ENCODE measurements at regions not wholly inside any gene's neighbourhood (a gene's known extent, or its start where the extent isn't known, plus 50 kb on each side); places are given as distances from the start of the nearest gene placed in this dataset.

- TF ChIP-seq TARDBP (IDR thresholded peaks at IDR 0.05), result no peak
- TF ChIP-seq ZNF384 (IDR thresholded peaks at IDR 0.05), result no peak
- no peak for TF ChIP-seq FOXK2 (IDR thresholded peaks at IDR 0.05)
- TF ChIP-seq HDGF (IDR thresholded peaks at IDR 0.05; ENCODE audit: borderline replicate concordance), result no peak
- TF ChIP-seq PKNOX1 (IDR thresholded peaks at IDR 0.05), result no peak
- TF ChIP-seq FOXA1 (IDR thresholded peaks at IDR 0.05), result no peak
- TF ChIP-seq NFRKB (IDR thresholded peaks at IDR 0.05), result no peak
- no peak for TF ChIP-seq ELF4 (IDR thresholded peaks at IDR 0.05)
- no peak for TF ChIP-seq L3MBTL2 (conservative IDR thresholded peaks at IDR 0.05)
- TF ChIP-seq ARNT (IDR thresholded peaks at IDR 0.05), result no peak
- TF ChIP-seq FOXM1 (IDR thresholded peaks at IDR 0.05; ENCODE audit: borderline replicate concordance), result no peak
- TF ChIP-seq SP1 (IDR thresholded peaks at IDR 0.05), result no peak
- no peak for TF ChIP-seq BHLHE40 (IDR thresholded peaks at IDR 0.05; ENCODE audit: borderline replicate concordance)
- TF ChIP-seq SUZ12 (IDR thresholded peaks at IDR 0.05), result no peak
These were observed 638.5 kb upstream of the FLRT2 start for GRCh38 chr14:84891404-84891803.
